Renal cortex interstitium (tissue), 11 donors: ENCODE measurements at regions not wholly inside any gene's neighbourhood (a gene's known extent, or its start where the extent isn't known, plus 50 kb on each side); places are given as distances from the start of the nearest gene placed in this dataset.
A peak's percentile ranks its signal among the peaks of the same experiment; 100 is the strongest.
"Not testable (repeated sequence)": the region's sequence is repeated elsewhere in the genome, so short reads cannot be mapped to it uniquely, and the experiment has no call there.

Source experiments
- DNase-seq, 11 donors: peaks; one replicate each; pipeline ENCODE4 v3.0.0-alpha.2; 2013; ENCODE audit warnings: low read depth in 9 of 11, low spot score in 4 of 11; ENCODE audit errors: extremely low read depth in 1 of 11

DNA sequence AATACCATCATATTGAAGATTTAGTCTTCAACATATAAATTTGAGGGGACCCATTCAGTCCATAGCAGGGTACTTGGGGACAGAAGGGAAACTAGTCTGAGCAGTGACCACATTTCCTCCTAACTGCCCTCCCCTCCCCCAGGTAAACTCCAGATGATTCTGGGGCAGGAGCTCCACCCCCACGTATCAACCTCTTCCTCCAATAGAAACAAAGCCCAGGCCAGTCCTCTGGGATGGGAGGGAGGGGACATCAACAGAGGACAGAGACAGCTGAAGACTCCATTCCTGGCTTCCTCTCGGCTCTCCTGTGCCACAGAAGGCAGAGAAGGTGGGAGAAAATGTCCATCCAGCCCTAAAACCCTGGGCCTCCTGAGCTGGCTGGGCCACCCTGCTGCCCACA is 85.0 kb upstream of the TOP1 start:
- no peak for DNase-seq

DNA sequence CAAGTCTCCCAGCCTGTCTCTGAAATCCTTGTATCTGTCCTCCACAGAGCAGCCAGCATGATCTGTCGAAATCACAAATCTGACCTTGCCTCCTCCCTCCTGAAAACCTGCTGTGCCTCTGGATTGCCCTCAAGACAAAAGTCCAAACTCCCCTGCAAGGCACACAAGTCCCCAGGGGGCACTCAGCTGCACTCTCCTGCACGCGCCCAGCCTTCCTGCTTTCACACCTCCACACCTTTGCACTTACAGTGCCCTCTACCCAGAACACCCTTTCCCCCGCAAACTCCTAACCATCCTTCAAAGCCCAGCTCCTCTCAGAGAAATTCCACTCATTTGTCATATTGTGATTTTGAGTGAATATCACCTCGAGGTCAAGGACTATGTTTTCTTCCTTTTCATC is 83.4 kb upstream of the TOP1 start:
- no peak for DNase-seq

DNA sequence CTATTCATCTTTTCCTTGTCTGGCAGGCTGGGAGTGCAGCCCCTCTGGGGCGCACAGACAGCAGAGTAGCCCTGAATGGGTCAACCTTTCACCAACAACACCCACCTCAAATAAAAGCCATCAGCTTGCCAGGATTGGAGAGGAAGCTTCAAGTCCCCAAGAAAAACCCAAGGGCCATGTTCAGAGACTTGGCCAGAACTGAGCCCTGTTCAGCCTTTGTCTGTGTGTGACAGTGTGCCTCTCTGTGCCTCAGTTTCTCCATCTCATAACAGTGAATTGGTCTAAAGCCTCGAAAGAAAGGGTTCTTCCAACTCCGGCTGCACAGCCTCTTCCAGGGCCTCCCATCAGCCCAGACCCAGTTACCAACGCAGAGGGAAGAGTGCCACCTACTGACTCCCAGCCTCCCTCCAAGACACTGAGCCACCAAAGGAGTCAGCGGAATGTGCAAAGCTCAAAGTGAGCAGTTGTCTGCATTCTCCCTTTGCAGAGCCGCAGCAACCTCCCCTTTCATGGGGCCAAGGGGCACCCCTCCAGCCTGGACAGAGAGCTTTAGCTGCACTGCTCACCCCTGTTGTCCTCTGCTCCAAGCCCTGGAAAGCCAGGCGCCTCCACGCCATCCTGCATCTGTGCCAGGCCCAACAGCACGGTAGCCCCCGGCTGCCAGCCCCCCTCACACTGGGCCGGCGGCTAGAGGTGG is 82.7 kb upstream of the TOP1 start:
- DNase-seq, result peak in 10 of 11 donors; percentile 55 to 79 (median 70)

DNA sequence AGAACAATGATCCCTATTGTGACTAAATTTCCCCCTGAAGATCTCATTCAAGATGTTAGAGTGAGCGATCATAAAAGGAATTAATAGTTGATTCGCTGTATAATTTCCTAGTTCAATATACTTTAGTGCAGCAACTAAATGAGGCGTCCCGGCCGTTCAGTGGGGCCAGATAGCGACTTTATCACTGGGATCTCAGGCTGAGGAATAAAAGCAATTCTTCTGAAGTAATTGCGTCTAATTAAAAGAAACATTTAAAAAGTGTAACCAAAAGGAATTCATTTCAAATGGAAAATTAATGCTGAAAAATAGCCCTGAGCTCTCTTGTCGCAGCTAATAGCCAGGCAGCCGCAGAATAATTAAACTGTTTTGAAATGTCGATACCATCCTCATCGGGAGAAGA is 82.2 kb upstream of the TOP1 start:
- no peak for DNase-seq

DNA sequence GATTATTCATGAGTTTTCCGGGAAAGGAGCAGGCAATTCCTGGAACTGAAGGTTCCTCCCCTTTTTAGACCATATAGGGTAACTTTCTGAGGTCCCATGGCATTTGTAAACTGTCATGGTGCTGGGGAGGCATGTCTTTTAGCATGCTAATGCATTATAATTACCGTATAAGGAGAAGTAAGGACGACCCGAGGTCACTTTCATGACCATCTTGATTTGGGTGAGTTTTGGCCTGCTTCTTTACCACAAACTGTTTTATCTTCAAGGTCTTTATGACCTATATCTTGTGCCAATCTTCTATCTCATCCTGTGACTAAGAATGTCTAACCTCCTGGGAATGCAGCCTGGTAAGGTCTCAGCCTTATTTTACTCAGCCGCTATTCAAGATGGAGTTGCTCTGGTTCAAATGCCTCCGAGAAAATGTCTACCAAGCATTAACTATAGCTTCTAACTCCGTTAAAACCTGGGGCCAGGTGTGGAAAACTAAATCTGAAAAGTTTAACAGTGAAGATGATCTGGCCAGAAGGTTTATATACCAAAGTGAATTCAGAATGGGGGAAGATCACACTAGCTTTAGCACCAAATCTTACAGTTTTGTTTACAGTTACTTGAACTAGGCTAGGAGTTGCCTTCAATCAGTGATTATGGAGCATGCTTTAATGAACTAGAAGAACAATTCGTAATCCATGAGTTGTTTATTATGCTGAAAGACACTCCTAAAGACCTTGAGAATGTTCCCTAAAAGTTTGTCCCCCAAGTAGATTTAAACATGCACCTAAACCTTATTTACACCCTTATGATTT is 80.0 kb upstream of the TOP1 start:
- no peak for DNase-seq

DNA sequence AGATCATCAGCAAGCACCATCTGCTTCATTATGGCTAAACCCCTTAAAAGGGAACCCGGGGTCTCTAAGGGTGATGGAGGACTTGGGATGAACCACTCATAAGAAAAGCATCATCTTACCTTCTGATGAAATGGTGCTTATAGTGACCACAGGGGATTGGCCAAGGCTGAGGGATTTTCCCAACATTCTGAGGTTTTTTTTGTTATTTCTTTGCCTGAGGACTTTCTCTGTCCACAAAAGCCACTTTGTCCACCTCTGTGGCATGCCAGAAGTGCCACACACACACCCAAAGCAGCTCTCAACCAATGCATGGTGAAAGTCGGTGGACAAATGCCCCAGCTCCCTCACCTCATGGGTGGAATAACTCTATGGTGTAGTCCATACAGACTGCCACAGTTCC is 79.3 kb upstream of the TOP1 start:
- DNase-seq, result no peak

DNA sequence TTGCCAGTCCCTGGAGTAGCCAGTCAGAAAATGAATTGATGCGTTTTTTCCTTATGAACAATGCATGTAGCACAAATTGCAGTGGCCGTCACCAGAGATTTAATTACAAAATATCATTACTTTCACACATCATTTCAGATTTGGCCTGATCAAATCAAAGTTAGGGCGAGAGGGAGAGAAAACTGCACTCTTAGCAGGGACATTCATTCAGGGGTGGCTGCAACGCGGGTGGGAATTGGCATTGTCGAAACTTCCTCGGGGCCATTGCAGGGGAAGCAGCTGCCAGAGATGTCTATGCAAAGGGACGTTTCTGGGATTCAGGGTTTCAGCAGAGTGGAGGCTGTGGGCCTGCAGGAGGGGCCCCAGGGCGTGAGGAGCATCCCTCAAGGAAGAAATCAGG is 76.5 kb upstream of the TOP1 start:
- no peak for DNase-seq

DNA sequence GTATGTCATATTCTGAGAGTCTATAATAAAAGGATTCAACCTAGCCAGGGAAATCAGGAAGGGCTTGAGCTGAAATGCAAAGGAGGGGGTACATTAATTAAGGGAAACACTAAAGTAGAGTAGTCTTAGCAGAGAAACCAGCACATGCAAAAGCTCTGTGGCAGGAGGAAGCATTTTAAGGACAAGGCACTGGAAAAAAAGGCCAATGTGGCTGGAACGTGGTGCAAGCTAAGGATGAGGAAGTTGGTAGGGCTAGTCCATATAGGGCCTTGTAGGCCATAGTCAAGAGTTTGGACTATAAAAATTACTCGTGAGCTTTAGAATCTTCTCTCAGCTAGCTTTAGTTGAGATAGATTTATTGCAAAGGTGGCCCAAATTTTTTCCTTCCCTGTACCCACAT is 75.2 kb upstream of the TOP1 start:
- no peak for DNase-seq

DNA sequence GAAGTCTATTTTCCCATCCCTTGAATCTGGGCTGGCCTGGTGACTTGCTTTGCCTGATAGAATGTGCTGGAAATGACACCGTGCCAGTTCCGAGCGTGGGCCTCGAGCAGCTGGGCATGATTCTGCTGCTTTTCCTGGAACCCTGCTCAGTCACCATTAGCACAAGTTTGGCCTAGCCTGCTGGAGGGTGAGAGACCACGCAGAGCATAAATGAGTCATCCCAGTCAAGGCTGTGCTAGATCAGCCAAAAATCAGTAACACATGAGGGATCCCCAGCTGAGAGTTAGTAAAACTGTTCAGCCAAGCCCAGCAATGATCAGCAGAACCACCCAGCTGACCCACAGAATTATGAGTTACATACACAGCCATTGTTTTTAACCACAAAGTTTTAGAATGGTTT is 74.8 kb upstream of the TOP1 start:
- no peak for DNase-seq

DNA sequence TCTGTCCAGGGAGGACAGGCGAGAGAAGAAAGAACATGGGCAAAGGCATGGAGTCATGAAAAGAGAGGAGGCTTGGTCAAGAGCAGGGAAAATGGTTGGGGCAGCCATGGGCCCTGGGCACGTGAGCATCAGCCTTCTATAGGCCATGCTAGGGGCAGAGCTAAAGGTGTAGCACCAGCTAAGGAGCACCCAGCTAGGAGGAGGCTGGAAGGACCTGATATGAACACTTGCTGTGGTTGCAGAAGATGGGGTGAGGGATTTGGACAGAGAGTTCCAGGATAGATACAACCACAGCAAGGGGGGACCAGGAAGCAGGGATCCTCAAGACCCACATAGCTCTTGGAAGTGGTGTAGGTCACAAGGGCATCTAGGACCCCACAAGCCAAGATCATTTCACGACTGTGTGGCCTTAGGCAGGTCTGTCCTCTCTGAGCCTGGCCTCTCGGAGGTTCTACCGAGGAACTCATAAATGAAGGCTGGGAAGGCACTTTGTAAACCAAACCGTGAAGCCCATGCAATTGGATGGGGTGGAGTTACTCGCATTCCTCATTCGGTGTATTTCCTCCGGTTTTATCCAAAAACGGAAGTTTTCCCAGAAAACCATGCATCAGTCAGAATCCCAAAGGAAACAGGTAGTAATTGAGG is 74.0 kb upstream of the TOP1 start:
- DNase-seq, result no peak

DNA sequence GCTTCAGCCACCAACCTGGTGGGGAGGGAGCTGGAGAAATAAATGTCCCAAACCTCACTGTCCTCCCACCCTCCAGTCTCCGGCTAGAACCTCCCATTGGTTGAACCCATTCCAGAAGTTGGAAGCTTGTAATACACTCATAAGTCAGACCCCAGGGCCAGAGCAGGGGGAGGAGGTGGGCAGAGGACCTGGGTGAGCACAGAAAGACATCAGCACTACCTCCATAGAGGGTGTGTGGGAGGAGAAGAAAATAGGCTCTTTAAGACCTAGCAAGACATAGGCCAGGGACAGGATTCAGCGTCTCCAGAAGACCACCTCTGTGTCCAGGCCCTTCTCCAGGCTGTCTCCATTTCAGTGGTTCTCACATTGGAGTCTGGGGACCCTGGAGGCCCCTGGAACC is 73.3 kb upstream of the TOP1 start:
- DNase-seq, result no peak

DNA sequence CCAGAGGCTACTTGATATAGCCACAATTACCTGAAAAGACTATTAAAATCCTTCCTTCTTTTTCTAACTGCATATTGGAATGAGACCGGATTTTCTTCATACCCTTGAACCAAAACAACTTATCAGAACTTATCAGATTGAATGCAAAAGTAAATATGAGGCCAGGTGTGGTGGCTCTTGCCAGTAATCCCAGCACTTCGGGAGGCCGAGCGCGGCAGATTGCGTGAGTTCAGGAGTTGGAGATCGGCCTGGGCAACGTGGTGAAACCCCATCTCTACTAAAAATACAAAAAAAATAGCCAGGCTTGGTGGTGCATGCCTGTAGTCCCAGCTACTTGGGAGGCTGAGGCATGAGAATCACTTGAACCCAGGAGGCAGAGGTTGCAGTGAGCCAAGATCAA is 72.8 kb upstream of the TOP1 start:
- DNase-seq, result not testable (repeated sequence)

DNA sequence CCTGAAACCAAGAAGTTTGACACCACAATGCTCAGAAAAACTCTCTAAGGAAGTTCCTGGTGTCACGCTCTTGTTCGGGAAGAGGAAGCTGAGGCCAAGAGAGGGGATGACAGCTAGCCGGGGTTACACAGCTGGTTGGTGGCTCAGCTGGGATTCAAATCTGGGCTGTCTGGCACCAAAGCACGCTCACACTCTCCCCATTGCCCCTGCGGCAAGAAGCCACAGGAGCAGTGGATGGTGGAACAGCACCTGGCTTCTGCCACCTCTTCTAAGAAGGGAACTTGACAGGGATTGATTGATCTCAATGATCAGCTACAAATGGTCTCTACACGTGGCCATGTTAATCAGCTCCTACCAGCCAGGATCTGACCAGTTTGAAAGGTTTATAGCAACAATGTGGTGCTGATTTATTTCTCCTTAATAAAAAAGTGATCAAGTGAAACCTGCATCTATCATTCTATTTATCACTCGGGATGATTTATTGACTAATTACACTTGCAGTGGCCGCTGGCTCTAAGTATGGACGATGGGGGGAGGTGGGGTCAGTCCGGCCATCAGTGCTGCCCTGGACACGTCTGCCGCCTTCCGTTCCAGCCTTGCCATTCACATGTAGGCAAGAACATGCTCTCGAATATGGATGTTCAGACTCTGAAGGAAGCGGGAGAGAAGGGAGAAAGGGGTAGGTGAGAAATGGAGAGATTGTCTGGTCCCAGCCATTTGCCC is 71.9 kb upstream of the TOP1 start:
- DNase-seq, result no peak

DNA sequence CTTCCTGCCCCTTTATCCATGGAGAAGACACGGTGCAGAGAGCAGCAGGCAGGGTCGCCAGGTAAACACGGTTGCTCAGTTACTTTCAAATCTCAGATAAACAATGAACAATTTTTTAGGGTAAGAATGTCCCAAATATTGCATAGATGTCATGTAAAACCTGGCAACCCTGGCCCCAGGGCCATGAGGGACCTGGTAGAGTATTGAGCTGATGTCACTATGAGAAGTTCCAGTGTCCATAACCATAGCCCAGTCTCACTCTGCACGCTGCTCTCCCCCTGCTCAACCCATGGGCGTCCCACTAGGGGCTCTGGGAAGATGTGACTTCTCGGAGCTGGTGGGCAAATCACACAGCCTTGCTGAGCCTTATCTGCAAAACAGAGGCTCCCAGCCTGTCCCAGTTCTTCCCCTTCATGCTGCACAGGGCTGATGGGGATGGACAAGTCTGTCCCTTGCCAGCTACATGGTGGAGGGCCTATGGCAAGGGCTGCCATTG is 71.3 kb upstream of the TOP1 start:
- no peak for DNase-seq

DNA sequence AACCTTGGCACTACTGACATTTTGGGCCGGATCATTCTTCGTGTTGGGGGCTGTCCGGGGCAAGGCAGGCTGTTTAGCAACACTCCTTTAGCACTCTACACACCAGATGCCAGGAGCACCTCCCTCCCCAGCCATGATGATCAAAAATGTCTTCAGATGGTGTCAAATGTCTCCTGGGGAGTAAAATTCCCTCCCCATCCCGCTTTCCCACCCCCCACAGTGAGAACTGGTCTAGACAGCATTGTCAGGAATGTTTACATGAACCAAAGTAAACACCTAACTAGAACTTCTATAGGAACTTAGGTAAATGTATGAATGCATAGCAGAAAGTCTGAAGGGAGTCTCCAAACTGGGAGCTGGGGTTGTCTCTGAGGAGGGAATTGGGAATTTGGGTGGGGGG is 70.0 kb upstream of the TOP1 start:
- DNase-seq, result no peak

DNA sequence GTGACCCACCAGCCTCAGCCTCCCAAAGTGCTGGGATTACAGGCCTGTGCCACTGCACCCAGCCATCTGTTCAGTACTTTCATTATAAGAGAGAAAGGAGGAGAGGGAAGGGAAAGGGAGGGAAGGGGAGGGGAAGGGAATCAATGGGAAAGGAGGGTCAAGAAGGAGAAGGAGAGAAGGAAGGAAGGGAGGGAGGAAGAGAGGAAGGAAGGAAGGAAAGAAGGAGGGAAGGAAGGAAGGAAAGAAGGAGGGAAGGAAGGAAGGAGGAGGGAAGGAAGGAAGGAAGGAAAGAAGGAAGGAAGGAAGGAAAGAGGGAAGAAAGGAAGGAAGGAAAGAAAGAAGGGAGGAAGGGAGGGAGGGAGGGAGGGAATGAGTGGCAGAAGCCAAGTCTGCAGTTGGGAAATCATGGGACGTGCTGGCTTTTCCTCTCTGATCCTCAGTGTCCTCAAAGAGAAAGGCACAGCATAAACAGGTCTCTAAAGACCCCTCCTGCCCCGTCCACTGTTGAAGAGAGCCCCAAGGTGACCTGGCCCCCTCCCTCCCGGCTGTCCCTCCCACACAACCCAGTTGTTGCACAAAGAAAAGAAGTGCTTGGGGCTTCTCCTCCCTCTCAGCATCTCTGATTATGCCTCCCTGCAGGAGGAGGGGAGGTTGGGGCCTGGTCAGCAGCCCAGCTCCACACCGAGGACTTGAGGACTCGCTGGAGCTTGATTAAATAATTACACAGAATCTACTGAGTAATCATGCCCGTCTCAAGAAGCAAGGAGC is 69.1 kb upstream of the TOP1 start:
- no peak for DNase-seq

DNA sequence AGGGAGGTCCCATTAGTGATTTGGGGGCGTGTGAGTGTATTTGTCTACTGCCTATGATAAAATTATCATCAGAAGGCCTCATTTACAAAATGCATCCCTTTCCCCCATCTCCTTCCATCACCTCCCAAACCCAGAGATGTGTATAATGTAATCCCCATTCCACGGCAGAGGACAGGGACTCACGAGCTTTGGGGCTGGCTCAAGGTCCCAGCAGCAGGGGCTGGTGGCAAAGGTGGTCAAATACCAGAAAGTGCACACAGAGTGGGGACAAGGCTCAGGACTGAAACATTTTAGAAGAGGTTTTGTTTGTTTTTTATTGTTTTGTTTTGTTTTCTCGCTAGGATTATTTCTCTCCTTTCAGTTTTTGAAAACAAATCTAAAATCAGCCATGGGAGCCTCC is 68.5 kb upstream of the TOP1 start:
- DNase-seq, result no peak

DNA sequence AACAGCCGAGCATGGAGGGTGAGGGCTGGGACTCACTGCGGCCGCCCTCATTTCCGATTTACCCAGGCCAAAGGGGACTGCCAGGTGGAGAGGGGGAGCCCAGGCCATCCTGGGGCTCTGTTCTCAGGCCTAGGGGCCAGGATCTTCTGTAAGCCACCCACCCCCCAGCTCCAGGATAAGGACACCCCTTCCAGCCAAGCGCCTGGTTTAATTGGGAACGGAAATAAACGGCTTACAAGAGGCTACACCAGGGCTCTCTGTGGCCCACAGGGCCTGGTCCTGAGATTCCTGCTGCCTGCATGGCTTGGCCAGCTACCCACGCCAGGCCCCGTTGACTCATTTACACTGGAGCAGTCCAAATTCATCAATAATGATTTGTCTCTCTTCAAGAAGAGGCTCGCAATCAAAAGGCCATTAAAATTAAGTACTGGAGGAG is 68.1 kb upstream of the TOP1 start:
- no peak for DNase-seq

DNA sequence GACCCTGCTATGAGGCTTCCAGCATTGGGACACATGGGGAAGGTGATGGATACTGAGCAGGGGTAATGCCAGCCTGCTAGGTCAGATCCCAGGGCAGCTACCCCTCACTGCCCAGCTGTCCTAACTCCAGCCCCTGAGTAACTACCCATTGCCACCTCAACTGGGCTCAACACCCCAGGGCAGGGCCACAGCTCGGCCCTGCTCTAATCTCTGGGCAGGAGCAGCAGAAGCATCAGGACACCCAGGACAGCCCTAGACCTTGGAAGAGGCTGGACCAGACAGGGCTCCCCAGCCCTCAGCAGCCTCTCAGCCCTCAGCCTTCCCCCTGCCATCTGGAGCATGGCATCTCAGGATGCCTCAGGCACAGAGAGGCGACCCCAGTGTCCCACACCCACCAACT is 67.4 kb upstream of the TOP1 start:
- no peak for DNase-seq
